Upper lobe of left lung (tissue), 6 donors: ENCODE measurements at regions not wholly inside any gene's neighbourhood (a gene's known extent, or its start where the extent isn't known, plus 50 kb on each side); places are given as distances from the start of the nearest gene placed in this dataset.

Experiments
- ATAC-seq, 2 donors: fragments of 200-7000 bp; cut with Tn5 transposase; one replicate each; pipeline ENCODE4 v1.9.1; 2022; ENCODE audit warnings: mild to moderate bottlenecking in 2 of 2, moderate library complexity in 2 of 2; ENCODE audit not compliant: low FRiP score in 2 of 2
- DNase-seq, 2 donors: peaks; one replicate each; pipeline ENCODE4 v3.0.0-alpha.2; 2019 to 2020
- H3K27ac ChIP-seq, 4 donors: fragments of 200-600 bp; sonication (generic); one replicate each; pipeline ENCODE4 v1.5.1; 2016 to 2019
- H3K27me3 ChIP-seq, 4 donors: fragments of 200-600 bp; sonication (generic); one replicate each; pipeline ENCODE4 v1.5.1; 2017 to 2019
- H3K36me3 ChIP-seq, 4 donors: fragments of 200-600 bp; sonication (generic); one replicate each; pipeline ENCODE4 v1.5.1; 2016 to 2019
- H3K4me1 ChIP-seq, 4 donors: fragments of 200-600 bp; sonication (generic); one replicate each; pipeline ENCODE4 v1.5.1; 2018 to 2019
- H3K4me3 ChIP-seq, 4 donors: fragments of 200-600 bp; sonication (generic); one replicate each; pipeline ENCODE4 v1.5.1; 2017 to 2019; ENCODE audit warnings: mild to moderate bottlenecking in 2 of 4, moderate library complexity in 1 of 4
- H3K9me3 ChIP-seq, 4 donors: fragments of 200-600 bp; sonication (generic); one replicate each; pipeline ENCODE4 v1.5.1; 2018 to 2019
- CTCF ChIP-seq, 6 experiments: fragments of 450-650 bp in 4 of 6; fragments of 200-600 bp in 2 of 6; sonication (generic) in 2 of 6; IDR thresholded peaks; one replicate each; pipeline ENCODE4 v1.5.1; 2016 to 2019; ENCODE audit warnings: antibody characterized with exemption in 6 of 6
- EP300 ChIP-seq, 4 donors: sonication (generic); formaldehyde crosslinking; IDR thresholded peaks; one replicate each; pipeline ENCODE4 v1.5.1; 2017; ENCODE audit warnings: antibody characterized with exemption in 4 of 4, control low read depth in 2 of 4
- POLR2A ChIP-seq, 4 donors: fragments of 450-650 bp; IDR thresholded peaks; one replicate each; pipeline ENCODE4 v1.5.1; 2016 to 2017; ENCODE audit warnings: antibody characterized with exemption in 4 of 4, mild to moderate bottlenecking in 2 of 4
- POLR2AphosphoS5 ChIP-seq, 2 donors: sonication (generic); formaldehyde crosslinking; IDR thresholded peaks; one replicate each; pipeline ENCODE4 v1.5.1; 2017; ENCODE audit warnings: antibody characterized with exemption in 2 of 2
- WGBS, 2 donors: methylation state at CpG; one replicate each; pipeline ENCODE4 v1.1.5; 2017 to 2018; 5-methylcytosine and 5-hydroxymethylcytosine counted together
- donor health status: DM: no; HTN: no; CAD: no; lungs with moderate emphysema.
- donor health status: DM: no; HTN: yes; CAD: no; lungs with severe emphysema.

- H3K36me3 ChIP-seq: no peaks in the 10 kb centered on the region
- no peak overlapping the region for H3K4me3 ChIP-seq
- no peak overlapping the region for H3K27ac ChIP-seq
- no peaks in the 10 kb centered on the region for H3K9me3 ChIP-seq
- ATAC-seq (no peak), DNase-seq (no peak)
- no peak for TF ChIP-seq EP300 (IDR thresholded peaks at IDR 0.05)
- no peak for TF ChIP-seq POLR2A (IDR thresholded peaks at IDR 0.05)
- TF ChIP-seq CTCF (IDR thresholded peaks at IDR 0.05): no peak
- TF ChIP-seq POLR2AphosphoS5 (IDR thresholded peaks at IDR 0.05): no peak
- WGBS, 2 donors: 69 to 72% methylated on average over 3 of the region's 3 CpGs
- peaks cover 0 to 3% (median 0%) of the 10 kb centered on the region in 4 donors for H3K27me3 ChIP-seq
- peaks cover 0 to 9% (median 0%) of the 10 kb centered on the region in 4 donors for H3K4me1 ChIP-seq
These were observed 175.4 kb upstream of the CDKN3 start for GRCh38 chr14:54221432-54221803.

- TF ChIP-seq EP300 (IDR thresholded peaks at IDR 0.05) (no peak), POLR2A (IDR thresholded peaks at IDR 0.05) (no peak), POLR2AphosphoS5 (IDR thresholded peaks at IDR 0.05) (no peak), CTCF (IDR thresholded peaks at IDR 0.05) (no peak)
- Histone ChIP-seq H3K4me1 (peaks cover 0 to 9% (median 0%) of the 10 kb centered on the region in 4 donors), H3K27me3 (peaks cover 0 to 3% (median 0%) of the 10 kb centered on the region in 4 donors), H3K4me3 (no peak overlapping the region), H3K36me3 (no peaks in the 10 kb centered on the region), H3K27ac (no peak overlapping the region), H3K9me3 (no peaks in the 10 kb centered on the region)
- ATAC-seq: no peak
- 90 to 92% methylated on average over 4 of the region's 4 CpGs for WGBS, 2 donors
- DNase-seq: no peak
These were observed 174.8 kb upstream of the CDKN3 start for GRCh38 chr14:54221971-54222370.

DNA sequence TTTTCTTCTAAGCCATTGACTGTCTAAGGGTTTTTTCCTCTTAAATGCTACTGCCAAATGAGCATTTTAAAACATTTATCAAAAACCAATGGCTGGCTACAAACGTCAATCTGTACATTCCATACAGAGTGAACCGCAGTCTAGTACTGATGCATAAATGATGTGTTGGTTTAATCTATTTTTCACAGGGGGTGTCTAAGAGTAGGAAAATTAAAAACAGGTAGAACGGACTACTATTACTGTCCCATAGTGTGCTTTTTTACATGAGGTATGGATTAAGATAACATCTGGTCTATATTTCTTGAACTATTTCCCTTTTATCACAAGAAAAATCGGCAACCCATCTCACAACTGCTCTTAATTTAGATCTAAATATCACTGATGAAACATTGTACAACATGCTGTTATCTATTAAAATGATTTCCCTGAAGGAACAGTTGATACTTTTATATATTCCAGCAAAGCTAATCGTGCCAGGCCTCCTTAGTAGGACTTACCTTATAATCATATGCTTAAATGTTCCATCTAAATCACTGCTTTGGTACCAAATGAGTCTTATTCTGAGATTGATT is 172.9 kb upstream of the CDKN3 start:
- Histone ChIP-seq H3K9me3 (no peaks in the 10 kb centered on the region), H3K4me1 (peaks cover 0 to 9% (median 0%) of the 10 kb centered on the region in 4 donors), H3K36me3 (no peaks in the 10 kb centered on the region), H3K27ac (no peak overlapping the region), H3K27me3 (peaks cover 0 to 3% (median 0%) of the 10 kb centered on the region in 4 donors), H3K4me3 (no peak overlapping the region)
- ATAC-seq (no peak), DNase-seq (no peak)
- TF ChIP-seq POLR2A (IDR thresholded peaks at IDR 0.05): no peak
- TF ChIP-seq POLR2AphosphoS5 (IDR thresholded peaks at IDR 0.05): no peak
- no peak for TF ChIP-seq CTCF (IDR thresholded peaks at IDR 0.05)
- no peak for TF ChIP-seq EP300 (IDR thresholded peaks at IDR 0.05)
- WGBS, 2 donors: 86% methylated on average over 5 of the region's 5 CpGs

GRCh38 chr14:54225457-54226060 is 171.2 kb upstream of the CDKN3 start:
- H3K27me3 ChIP-seq: no peaks in the 10 kb centered on the region

More at GRCh38 chr14:54225457-54226060, 171.2 kb upstream of the CDKN3 start:
- Histone ChIP-seq H3K27ac (no peak overlapping the region), H3K4me3 (no peak overlapping the region), H3K4me1 (peaks cover 0 to 4% (median 0%) of the 10 kb centered on the region in 4 donors), H3K9me3 (no peaks in the 10 kb centered on the region), H3K36me3 (no peaks in the 10 kb centered on the region)
- TF ChIP-seq CTCF (IDR thresholded peaks at IDR 0.05) (no peak), POLR2AphosphoS5 (IDR thresholded peaks at IDR 0.05) (no peak), POLR2A (IDR thresholded peaks at IDR 0.05) (no peak)
- 37 to 39% methylated on average over 7 of the region's 7 CpGs for WGBS, 2 donors
- no peak for DNase-seq
- no peak for ATAC-seq
